Mucosa of descending colon (tissue), 3 donors: ENCODE measurements at regions not wholly inside any gene's neighbourhood (a gene's known extent, or its start where the extent isn't known, plus 50 kb on each side); places are given as distances from the start of the nearest gene placed in this dataset.

Experiments
- ATAC-seq: fragments of 200-7000 bp; cut with Tn5 transposase; one replicate; pipeline ENCODE4 v1.9.1; 2020; ENCODE audit warnings: mild to moderate bottlenecking, moderate library complexity
- DNase-seq, 3 donors: peaks; one replicate each; pipeline ENCODE4 v3.0.0-alpha.2; 2020
- H3K36me3 ChIP-seq: fragments of 200-600 bp; one replicate; pipeline ENCODE4 v1.8.0; 2021; ENCODE audit warnings: low read depth, mild to moderate bottlenecking
- H3K4me1 ChIP-seq: fragments of 200-600 bp; one replicate; pipeline ENCODE4 v1.8.0; 2021; ENCODE audit warnings: low read depth, mild to moderate bottlenecking
- H3K4me3 ChIP-seq: fragments of 200-600 bp; one replicate; pipeline ENCODE4 v1.8.0; 2021; ENCODE audit warnings: mild to moderate bottlenecking
- H3K9me3 ChIP-seq: fragments of 200-600 bp; one replicate; pipeline ENCODE4 v1.8.0; 2021; ENCODE audit warnings: mild to moderate bottlenecking
- CTCF ChIP-seq: fragments of 200-600 bp; IDR thresholded peaks from one replicate; pipeline ENCODE4 v1.8.0; 2022; ENCODE audit warnings: antibody characterized with exemption, mild to moderate bottlenecking
- intact Hi-C, 2 donors: fragments of 100-400 bp; cut with DNase I in 1 of 2; cut with micrococcal nuclease in 1 of 2; formaldehyde crosslinking; loops; one replicate each; pipeline versions ENCODE4 v1.11.0 to v1.11.1; 2022; cut with DNase I, micrococcal nuclease
- donor health status: DM: no; HTN: no; CAD: no; lungs with moderate emphysema.
- donor health status: DM: no; HTN: no; CAD: no.
- donor health status: DM: no; HTN: yes; CAD: no.

GRCh38 chr2:88838165-88838635 is 146.7 kb downstream of the RPIA start:
- ATAC-seq (peak; percentile 62), DNase-seq (peak in 1 of 3 donors; percentile 31)
- Histone ChIP-seq H3K4me3 (no peak overlapping the region), H3K9me3 (no peaks in the 10 kb centered on the region), H3K4me1 (no peaks in the 10 kb centered on the region), H3K36me3 (no peaks in the 10 kb centered on the region)
- intact Hi-C loops, result loop anchor here in 1 of 2 donors (10.0 kb wide), 1 partner anchor 93 kb away; no protein-coding TSS in a partner anchor
- no peak for TF ChIP-seq CTCF

DNA sequence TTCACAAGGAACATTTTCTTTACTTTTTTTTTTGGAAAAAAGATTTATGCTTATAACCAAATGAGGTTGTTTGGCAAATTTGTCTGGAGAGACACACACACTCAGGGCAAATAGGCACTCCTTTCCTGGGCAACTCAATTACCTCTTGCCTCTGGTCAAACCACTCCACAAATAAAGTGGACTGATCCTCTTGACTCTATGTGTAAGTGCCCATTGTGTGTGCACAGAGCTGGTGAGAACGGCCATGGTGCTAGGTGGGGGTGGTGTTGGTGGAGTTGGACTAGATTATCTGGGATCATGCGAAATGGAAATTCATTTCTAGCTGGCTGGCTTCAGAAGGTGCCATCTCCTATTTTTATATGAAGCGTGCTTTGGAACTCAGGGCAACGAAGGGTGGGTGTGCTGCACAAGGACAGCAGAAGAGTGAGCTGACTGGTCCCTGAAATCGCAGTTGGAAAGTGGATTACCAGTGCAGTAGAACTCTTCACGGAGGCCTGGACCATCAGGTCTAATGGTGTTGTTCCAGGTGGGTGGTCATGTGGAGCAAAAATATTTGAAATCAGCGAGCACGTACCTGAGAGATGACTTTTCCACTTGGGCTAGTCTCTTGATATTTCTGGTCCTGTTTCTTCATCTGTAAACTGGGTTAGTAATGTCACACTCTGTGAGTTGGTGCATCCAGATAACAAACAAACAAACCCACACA is 149.9 kb downstream of the RPIA start:
- no peak for ATAC-seq
- intact Hi-C loops, result no loop called here
- H3K4me3 ChIP-seq, result no peak overlapping the region

DNA sequence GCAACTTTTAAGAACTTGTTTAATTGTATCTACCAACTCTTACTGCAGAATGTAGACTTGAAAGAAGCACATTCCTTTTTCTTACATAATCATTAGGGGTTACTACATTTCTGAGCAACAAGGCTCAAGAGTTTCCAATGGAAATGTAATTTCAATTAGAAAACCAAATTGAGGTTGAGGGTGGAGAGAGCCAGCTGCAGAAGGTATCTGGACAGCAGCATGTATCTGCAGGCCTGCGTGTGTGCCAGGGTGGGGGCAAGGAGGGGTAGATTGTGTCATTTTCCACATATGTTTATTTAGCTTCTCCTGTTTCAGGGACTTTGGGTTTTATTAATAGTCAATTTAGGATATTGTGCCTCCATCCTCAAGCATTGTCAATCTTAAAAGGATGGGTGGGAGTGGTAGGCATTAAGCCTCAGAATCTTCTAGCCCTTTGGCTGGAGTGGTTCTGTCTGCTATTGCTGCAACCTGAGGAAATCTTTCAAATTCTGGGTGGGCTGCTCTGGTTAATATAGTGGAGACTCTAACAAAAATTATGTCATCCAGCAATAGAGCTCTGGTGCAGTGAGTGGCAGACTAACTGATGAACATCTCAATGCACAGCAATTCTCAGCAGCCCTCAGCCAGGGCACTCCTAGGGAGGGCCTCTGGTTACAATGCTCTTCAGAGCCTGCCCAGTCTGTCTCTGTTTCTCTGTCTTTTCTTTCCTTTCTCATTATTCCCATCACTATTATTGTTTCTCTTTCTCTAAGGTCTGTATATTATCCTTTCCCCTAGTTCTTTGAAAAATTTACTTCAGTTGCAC is 151.4 kb downstream of the RPIA start:
- ATAC-seq (no peak), DNase-seq (no peak)
- no peak overlapping the region for H3K4me3 ChIP-seq
- TF ChIP-seq CTCF, result no peak
- no peaks in the 10 kb centered on the region for H3K9me3 ChIP-seq
- H3K4me1 ChIP-seq, result no peaks in the 10 kb centered on the region
- H3K36me3 ChIP-seq, result no peaks in the 10 kb centered on the region
- intact Hi-C loops, result no loop called here

More for the DNA sequence above, 149.9 kb downstream of the RPIA start:
- no peaks in the 10 kb centered on the region for H3K4me1 ChIP-seq
- no peak for DNase-seq
- H3K36me3 ChIP-seq, result no peaks in the 10 kb centered on the region
- H3K9me3 ChIP-seq, result no peaks in the 10 kb centered on the region
- TF ChIP-seq CTCF, result no peak

DNA sequence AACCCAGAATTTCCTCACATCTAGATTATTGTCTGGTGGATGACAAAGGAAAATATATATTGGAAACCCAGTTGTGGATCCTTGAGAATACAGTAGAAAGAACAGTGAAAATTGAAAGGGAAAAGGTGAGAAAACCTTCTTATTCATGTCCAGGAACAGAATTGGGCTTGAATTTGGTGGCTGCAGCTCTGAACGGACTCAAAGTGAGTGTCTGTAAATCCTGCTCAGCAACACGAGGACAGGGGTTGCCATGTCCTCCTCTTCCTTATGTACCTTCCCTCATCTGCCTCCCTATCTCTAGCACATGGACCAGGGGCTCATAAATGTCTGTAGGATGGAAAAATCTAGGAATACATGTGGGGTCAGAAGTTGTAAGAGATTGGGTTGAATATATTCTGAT is 152.2 kb downstream of the RPIA start:
- DNase-seq (no peak), ATAC-seq (no peak)
- no peaks in the 10 kb centered on the region for H3K9me3 ChIP-seq
- no peaks in the 10 kb centered on the region for H3K4me1 ChIP-seq
- no peak for TF ChIP-seq CTCF
- intact Hi-C loops, result no loop called here
- no peaks in the 10 kb centered on the region for H3K36me3 ChIP-seq
- no peak overlapping the region for H3K4me3 ChIP-seq

DNA sequence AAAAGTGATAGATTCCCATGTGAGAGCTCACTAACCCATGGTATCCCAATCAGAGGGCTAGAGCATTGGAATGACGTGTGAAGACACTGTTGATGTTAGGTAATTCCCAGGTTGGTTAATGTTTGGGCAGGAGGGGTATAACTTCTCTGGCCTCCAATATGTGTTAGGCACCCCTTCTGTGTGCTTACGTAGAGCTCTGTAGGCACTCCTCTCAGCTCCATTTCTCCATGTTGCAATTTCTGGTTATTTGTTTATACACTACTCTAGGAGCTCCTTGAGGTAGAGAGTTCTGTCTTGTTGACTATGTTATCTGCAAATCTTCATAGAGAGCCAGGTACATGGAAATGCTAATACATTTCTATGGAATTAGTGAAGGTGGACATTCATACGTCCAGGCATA is 153.5 kb downstream of the RPIA start:
- no peak for TF ChIP-seq CTCF
- intact Hi-C loops, result no loop called here
- DNase-seq (no peak), ATAC-seq (no peak)
- Histone ChIP-seq H3K36me3 (no peaks in the 10 kb centered on the region), H3K4me1 (no peaks in the 10 kb centered on the region), H3K9me3 (no peaks in the 10 kb centered on the region), H3K4me3 (no peak overlapping the region)
